GM10248 (cell line): ENCODE measurements at regions not wholly inside any gene's neighbourhood (a gene's known extent, or its start where the extent isn't known, plus 50 kb on each side); places are given as distances from the start of the nearest gene placed in this dataset.

Experiments
- CTCF ChIA-PET: fragments of 300-600 bp; sonication (Branson Sonifier 250); formaldehyde crosslinking; extraction: SDS; loops from one replicate; lab custom pipeline; 2021; ENCODE audit warnings: antibody characterized with exemption; lab: Yijun Ruan, JAX
- POLR2A ChIA-PET: fragments of 350-650 bp; sonication (Branson Sonifier 250); formaldehyde crosslinking; extraction: SDS; loops from one replicate; lab custom pipeline; 2020; ENCODE audit warnings: antibody characterized with exemption; lab: Yijun Ruan, JAX
- DNase-seq: peaks from one replicate; pipeline ENCODE4 v3.0.0; 2012; ENCODE audit errors: extremely low spot score
- TF ChIP-seq, protein P1 (sequence below): IDR thresholded peaks from 2 replicates; pipeline ENCODE4 v1.5.1; 2012; ENCODE audit warnings: mild to moderate bottlenecking, low read depth; ENCODE audit errors: extremely low read depth, missing control alignments, control extremely low read depth

DNA sequence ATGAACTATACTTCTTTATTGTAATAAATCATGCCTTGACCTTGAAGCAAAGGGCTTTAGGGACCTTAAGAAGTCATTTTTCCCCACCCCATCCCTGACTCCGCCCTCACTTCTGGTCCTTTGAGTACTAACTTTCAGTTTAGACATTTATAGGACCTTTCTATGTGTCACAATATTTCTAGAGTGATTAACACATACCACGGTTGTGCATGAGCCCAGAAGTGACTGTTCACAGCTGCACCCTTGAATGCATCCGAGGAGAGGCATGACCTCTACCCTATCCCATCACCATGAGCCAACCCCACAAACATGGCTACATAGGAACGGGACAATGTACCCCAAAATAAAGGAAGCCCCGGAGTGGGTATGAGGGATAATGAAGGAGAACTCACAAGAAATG, 160.3 kb downstream of the HSD17B3 start:
- TF ChIP-seq, protein P1, sequence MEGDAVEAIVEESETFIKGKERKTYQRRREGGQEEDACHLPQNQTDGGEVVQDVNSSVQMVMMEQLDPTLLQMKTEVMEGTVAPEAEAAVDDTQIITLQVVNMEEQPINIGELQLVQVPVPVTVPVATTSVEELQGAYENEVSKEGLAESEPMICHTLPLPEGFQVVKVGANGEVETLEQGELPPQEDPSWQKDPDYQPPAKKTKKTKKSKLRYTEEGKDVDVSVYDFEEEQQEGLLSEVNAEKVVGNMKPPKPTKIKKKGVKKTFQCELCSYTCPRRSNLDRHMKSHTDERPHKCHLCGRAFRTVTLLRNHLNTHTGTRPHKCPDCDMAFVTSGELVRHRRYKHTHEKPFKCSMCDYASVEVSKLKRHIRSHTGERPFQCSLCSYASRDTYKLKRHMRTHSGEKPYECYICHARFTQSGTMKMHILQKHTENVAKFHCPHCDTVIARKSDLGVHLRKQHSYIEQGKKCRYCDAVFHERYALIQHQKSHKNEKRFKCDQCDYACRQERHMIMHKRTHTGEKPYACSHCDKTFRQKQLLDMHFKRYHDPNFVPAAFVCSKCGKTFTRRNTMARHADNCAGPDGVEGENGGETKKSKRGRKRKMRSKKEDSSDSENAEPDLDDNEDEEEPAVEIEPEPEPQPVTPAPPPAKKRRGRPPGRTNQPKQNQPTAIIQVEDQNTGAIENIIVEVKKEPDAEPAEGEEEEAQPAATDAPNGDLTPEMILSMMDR = no peak
- ChIA-PET CTCF (no interaction called here), POLR2A (no interaction called here)
- no peak for DNase-seq

DNA sequence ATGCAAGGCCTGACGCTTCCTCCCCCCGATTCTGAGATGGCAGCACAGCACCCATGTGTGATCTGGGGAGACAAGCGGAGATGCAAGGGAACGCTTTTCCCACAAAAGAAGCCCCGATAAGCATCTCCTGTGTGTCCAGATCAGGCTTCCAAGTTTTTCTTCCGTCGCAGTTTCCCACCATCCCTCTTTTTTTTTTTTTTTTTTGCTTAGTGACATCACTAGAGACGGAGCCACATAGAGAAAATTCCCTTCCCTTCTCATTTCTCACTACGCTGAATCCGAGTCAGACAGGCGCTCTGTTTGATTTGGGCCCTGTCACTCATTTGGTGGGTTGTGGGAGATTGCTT, 160.9 kb downstream of the HSD17B3 start:
- ChIA-PET POLR2A (no interaction called here), CTCF (no interaction called here)
- TF ChIP-seq, protein P1 = no peak
- DNase-seq = no peak

DNA sequence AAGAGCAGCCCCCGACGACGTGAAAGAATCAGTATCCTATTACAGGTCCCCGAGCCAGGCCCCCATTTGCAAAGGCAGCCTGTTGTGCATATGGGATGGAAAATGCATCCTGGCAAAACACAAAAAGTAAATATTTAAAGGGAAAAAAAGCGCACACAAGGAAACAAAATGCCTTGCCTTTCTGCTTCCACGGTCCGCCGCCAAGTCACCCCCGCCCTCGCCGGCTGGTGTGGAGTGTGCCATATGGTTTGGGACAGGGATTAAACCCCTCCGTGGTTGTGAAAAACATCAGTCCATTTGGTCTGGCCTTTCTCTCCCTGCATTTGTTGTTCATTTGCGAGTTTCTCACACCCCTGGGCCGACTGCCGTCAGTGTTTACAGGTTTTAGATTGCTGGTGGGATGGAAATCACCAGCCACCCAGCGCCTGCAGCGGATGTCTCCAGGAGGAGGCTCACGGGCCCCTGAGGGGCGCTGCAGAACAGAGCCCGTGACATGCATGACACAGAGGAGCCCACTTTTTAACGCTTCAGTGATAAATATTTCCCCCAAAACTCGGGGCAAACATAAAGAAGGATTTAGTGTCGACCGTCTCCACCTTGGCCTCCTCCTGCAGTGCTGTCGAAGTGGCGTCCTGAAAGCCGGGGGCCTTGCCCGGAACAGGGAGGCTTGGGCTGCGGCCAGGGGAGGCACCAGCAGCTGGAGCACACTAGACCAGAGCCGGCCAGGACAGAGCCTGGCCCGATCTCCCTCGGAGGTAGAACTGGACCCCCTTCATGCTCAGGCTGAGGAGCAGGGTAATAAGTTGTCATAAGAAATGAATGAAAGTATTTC, 161.5 kb downstream of the HSD17B3 start:
- ChIA-PET POLR2A (no interaction called here), CTCF (no interaction called here)
- TF ChIP-seq, protein P1 = no peak

DNA sequence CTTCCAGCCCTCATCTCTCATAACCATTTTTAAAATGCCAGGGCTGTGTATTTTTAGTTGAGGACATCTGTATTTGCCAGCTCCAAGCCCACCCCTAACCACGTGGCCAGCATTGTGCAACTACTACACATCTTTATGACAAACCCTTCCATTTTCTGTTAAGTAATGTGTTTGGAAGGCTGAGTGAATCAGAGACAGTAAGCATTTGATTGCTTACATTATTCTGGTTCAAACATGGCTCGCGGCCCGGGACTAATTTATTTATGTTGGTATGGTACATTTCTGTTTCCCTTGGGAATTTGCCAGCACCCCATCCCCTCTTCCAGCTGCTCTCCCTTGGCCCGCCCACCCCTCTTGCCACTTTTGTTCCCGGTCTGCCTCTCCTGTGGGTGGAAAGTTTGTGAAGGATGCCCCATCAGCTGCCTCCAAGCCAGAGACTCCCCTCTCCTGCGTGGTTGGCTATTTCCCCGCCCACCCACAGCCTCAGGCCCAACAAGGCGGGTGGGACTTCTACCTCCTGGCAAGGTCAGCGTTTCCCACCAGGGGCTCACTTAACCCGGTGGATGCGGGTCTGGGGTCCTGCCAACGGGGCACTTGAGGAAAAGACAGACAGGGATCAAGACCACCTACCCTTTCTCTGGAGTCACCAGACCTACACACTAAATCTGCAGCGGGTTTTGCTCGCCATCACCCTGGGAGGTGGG, 162.2 kb downstream of the HSD17B3 start:
- no peak for DNase-seq
- POLR2A ChIA-PET = no interaction called here
- CTCF ChIA-PET = no interaction called here
- TF ChIP-seq, protein P1 = no peak

More for the DNA sequence above, 161.5 kb downstream of the HSD17B3 start:
- DNase-seq = no peak

DNA sequence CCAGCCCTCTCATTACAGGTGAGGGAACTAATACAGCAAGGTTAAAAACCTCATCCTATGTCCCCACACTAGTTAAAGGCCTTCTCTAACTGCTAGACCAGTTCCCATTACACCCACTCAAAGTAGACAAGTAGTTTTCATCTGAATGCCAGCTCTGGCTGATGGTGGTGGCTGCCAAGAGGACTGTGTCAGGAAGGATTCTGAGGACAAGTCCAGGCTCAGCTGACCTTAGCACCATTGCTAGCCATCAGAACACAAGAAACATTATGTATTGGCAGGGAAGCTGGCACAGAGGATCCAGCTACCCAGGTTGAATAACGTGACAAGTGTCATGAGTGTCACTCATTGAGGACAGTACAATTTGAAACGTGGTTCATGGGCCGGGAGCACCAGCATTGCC, 163.4 kb downstream of the HSD17B3 start:
- ChIA-PET POLR2A (no interaction called here), CTCF (interaction anchor here (1.1 to 3.5 kb wide), 2 partner anchors 11 to 15 kb away, joined by 5 to 8 read pairs; no protein-coding TSS in a partner anchor)
- TF ChIP-seq, protein P1 = no peak
- no peak for DNase-seq

DNA sequence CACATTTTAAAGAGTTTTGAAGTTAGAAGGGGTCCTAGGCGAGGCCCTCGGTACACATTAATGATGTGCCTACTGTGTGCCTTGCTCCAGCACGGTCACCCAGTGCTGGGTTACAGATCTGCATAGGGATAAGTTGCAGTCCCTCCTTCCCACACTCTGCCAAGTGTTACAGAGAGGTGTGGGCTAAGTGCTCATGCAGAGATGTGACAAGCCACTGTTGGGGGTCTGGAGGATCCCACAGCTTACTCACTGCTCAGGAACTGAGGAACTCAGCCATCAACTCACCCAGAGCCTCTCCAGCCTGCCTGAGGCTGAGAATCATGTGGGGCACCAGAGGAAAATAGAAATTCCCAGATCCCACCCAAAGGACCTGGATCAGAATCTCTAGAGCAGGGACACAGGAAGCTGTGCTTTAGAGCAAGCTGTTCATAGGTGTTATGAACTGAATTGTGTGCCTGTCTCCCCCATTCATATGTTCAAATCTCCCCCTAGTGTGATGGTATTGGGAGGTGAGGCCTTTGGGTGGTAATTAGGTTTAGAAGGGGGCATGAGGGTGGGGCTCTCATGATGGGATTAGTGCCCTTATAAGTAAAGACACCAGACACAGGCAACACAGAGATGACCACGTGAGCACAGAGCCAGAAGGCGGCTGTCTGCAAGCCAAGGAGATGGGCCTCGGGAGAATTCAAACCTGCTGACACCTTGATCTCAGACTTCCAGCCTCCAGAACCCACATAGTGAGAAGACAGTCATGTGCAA, 164.1 kb downstream of the HSD17B3 start:
- ChIA-PET POLR2A (no interaction called here), CTCF (interaction anchor here (3.5 kb wide), 1 partner anchor 14 kb away, joined by 8 read pairs; no protein-coding TSS in a partner anchor)
- TF ChIP-seq, protein P1 = no peak
- DNase-seq = no peak
